GM19023 (cell line): ENCODE measurements at regions not wholly inside any gene's neighbourhood (a gene's known extent, or its start where the extent isn't known, plus 50 kb on each side); places are given as distances from the start of the nearest gene placed in this dataset.
"Not testable (repeated sequence)": the region's sequence is repeated elsewhere in the genome, so short reads cannot be mapped to it uniquely, and the experiment has no call there.

Experiments
- ATAC-seq: cut with Tn5 transposase; IDR thresholded peaks from one replicate; pipeline ENCODE4 v1.9.1; 2021; ENCODE audit warnings: mild to moderate bottlenecking, moderate library complexity; ENCODE audit not compliant: unreplicated experiment

GRCh38 chr15:53133255-53133850, 343.2 kb upstream of the ONECUT1 start:
- ATAC-seq: no peak

- ATAC-seq: no peak
Measured at GRCh38 chr15:53130943-53131342, 340.8 kb upstream of the ONECUT1 start.

DNA sequence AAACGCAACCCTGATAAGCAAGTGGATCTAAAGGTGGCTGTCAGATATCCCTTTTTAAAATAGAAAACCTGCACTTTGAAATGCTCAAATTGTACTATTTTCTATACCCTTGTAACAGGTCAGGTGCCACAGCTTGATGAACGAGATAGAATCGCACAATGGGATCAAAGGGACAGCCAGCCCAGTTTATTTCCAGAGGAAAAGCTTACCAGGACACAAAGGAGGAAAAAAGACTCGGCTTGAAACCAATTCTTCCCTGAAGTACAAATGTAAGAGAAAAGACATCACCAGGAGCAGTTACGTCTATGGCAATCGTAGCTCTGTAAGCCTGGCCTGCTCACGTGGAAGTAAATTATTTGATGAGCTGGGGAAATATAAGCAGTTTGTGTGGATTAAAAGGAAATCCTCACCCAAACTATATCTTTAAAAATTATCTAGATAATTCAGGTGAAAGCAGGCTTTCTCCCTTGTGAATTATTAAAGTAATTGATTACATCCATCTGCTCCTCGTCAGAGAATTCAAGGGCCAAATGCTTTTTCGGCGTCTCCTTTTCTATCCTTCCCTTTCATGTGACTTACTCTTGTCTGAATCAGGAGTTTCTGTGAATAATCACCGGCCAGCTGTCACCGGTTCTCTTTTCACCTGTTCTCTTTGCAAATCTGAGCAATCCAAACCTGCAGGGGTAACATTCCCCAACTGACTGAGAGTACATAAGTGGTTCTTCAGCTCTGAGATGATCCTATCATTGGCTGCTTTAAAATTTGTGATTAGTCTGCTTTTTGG, 339.2 kb upstream of the ONECUT1 start:
- ATAC-seq: no peak

GRCh38 chr15:53128652-53129051, 338.5 kb upstream of the ONECUT1 start:
- ATAC-seq: no peak

DNA sequence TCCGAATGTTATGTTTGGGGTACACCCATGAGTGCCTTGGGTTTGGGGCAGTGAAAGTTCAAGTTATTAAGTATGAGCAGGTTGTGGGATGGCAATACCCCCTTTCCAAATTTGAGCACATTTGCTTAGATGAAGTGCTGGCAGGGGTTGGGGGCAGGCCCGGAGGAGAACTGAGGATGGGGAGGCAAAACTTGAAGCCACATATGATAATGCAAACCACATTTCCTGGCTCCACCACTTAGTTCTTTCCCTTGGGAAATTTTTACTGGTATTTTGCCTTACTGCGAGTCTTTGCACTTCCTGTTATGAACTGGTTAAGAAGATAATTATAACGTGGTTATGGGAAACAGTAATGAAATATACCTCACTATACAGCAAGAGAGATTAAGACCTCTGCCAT, 336.0 kb upstream of the ONECUT1 start:
- no peak for ATAC-seq

DNA sequence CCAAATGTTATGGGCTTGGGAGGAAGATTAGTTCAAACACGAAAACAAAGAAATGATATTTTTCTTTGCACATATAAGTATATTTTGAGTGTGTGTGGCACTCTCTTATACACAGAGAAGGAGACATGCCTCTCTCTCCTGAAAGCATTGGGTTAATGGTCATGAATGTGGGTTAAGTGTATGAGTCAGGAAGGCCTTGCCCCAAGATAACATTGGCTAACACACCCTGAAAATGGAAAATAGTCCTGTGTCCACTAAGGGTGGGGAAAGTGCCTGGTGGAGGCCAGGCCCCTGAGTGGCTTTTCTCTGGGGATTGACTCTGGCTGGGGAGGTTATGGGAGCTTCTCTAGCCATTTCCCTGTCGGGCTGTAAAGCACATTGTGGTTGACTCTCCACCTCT, 332.7 kb upstream of the ONECUT1 start:
- ATAC-seq: no peak

DNA sequence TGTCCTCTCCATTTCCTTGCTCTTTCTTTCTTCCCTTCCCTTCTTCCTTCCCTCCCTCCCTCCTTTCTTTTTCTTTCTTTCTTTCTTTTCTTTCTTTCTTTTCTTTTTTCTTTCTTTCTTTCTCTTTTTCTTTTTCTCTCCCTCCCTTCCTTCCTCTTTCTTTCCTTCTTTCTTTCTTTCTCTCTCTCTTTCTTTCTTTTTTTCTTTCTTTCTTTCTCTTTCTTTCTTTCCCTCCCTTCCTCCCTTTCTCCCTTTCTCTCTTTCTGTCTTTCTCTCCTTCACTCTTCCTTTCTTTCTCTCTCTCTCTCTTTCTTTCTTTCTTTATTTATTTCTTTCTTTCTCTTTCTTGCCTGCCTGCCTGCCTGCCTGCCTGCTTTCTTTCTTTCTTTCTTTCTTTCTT, 326.8 kb upstream of the ONECUT1 start:
- not testable (repeated sequence) for ATAC-seq

- no peak for ATAC-seq
Measured at GRCh38 chr15:53116169-53116568, 326.0 kb upstream of the ONECUT1 start.

DNA sequence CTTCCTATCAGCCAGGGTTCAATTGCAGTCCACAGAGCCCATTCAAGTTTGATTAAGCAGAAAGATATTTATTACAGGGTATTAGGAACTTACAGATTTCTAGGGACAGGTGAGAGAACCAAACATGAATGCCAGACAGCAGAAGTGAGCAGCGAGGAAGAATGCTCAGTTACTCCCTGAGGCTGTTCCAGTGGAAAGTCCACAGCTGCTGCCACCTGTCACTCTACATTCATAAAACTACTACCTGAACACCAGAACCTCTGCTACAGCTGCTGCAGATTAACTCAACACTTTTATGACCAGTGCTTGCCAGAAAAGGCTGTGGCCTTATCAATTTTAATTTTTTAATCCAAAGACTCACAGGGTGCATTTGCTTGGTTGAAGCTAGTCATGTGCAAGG, 325.4 kb upstream of the ONECUT1 start:
- ATAC-seq: no peak

GRCh38 chr15:53114960-53115359, 324.8 kb upstream of the ONECUT1 start:
- ATAC-seq: no peak

GRCh38 chr15:53110999-53111398, 320.9 kb upstream of the ONECUT1 start:
- no peak for ATAC-seq

GRCh38 chr15:53108319-53108718, 318.2 kb upstream of the ONECUT1 start:
- no peak for ATAC-seq

DNA sequence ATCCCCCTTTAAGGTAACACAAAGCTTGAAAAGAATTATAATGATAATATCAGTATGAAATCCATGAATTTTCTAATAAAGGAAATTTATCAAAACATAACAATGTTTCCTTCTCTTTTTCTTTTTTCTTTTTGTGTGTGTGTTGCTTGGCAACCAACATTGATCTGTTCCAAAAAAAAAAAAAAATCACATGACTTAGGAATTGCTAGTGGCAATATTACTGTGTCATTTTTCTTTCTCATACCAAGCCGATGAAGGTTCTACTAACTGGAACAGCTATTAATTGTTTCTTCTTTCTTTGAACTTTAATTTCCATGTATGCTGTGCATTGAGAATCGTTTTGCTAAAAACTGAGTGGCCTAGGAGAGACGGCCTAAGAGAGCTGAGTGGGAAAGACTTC, 317.7 kb upstream of the ONECUT1 start:
- ATAC-seq: no peak

DNA sequence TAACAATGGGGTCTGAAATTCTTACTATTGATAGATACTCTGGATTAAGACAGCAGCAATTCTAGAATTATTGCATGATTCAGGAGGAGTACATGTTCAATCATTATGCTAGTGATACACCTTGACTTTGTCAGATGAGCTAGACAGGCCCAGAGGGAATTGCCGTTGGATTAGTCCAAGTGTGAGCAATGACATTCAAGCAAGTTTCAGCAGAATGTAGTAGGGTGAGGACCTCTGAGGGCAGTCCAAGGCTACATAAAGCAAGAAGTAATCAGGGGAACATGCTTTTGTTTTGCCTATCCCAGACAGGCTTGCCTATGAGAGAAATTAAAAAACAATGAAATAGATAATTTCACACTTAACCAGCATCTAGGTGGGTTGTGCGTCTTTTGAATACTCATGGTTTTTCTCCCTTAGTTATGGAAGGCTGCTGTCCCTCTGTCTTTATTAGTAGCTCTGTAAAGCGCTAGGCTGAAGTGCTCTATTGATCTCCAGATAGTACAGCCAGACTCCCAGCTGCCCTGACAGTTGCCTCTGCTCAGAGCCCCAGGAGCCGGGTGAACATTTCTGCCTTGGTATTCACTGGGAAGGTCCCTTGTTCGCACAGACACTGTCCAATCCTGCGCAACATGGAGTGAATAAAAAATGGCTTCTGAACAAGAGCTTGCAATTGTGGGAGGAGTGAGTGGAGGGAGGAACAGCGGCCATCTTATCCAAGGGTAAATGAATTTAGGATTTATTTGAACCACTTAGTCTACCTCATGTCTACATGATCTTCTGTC, 316.6 kb upstream of the ONECUT1 start:
- no peak for ATAC-seq

- no peak for ATAC-seq
Measured at GRCh38 chr15:53102483-53102882, 312.3 kb upstream of the ONECUT1 start.

- no peak for ATAC-seq
Measured at GRCh38 chr15:53080484-53080883, 290.3 kb upstream of the ONECUT1 start.

DNA sequence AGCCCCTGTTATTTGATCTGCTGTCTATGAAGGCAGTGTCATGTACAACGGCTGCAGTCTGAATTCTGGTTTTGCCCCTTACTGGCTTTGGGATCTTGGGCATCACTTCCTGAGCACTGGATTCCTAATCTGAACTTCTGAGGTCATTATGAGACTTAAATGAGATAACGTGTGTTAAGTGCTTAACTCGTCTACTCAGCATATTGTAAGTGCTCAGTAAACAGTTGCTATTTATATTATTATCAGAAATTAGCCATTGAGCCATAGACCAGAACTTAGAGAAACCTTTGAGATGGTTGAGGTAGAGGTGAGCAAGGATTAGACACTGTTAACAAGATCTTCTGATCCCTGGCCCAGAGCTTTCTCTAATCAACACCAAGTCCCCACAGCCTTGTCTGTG, 284.1 kb upstream of the ONECUT1 start:
- no peak for ATAC-seq

DNA sequence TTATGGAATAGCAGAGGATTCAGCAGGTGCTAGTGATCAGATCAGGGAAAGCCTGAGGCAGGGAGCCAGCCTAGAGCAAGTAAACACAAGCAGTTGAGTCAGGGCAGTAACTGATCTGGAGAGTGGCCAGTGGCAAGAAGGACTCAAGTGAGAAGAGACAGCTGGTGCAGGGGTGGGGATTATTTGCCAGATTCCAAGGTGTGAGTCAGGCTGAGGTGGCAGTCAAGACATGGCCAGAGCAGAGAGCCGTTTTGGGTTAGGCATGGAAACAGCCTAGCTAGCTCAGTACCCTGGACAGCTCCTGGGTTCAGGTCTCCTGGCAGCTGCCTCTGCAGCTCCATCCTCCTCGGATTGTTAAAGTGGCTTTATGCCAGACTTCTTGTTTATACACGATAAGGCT, 281.9 kb upstream of the ONECUT1 start:
- ATAC-seq: no peak

- ATAC-seq: no peak
Measured at GRCh38 chr15:53068636-53069035, 278.5 kb upstream of the ONECUT1 start.

DNA sequence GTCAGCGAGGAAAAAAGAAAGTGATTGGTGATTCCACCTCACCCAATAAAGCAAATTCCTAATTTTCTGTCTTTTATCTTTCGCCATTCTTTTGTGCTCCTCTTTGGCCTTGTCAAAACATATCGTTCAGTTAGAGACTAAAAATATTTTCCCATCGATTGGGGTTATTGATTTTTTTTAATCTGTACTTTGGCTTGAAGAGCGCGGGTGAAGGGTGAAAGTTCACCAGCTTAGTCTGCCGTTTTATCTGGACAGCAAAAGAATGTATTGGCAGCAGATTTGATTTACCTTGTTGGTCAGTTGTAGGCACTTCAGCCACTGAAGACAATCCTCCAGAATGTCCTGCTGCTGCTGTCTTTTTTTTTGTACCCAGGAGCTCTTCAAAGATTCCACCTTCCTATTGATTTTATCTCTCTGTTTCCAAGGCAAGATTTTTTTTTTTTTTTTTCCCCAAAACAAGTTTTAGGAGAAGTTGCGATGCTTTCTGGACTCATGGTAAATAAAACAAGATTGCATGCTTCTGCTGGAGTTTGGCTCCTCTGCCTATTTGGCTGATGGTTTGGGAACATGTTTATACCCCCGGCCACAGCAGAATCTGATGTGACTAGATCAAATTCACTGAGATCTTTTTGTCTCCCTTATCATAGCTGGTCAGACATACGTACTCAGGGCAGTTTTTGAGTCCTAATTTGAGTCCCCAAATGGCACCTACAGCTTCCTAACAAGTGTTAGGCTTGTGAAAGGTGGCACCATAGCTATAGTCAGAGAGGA, 269.3 kb upstream of the ONECUT1 start:
- ATAC-seq: no peak

- ATAC-seq: no peak
Measured at GRCh38 chr15:53046153-53046790, 256.1 kb upstream of the ONECUT1 start.
